ENCODE measurements at regions not wholly inside any gene's neighbourhood (a gene's known extent, or its start where the extent isn't known, plus 50 kb on each side); places are given as distances from the start of the nearest gene placed in this dataset.

- no peak for TF ChIP-seq GABPA (IDR thresholded peaks at IDR 0.05 in 1 of 2, conservative IDR thresholded peaks at IDR 0.05 in 1 of 2)
- TF ChIP-seq RXRA (IDR thresholded peaks at IDR 0.05), result no peak
- no peak for TF ChIP-seq HNF4G (IDR thresholded peaks at IDR 0.05)
Measured at GRCh38 chr9:116005205-116005604, 148.4 kb upstream of the PAPPA start (continued).

- no peak overlapping the region for H3K9ac ChIP-seq (ENCODE audit: low read depth in 1 of 2, low read length in 2 of 2)
- H3K27ac ChIP-seq (ENCODE audit: low read depth in 1 of 2, low read length in 2 of 2), result no peak overlapping the region
- 78% methylated on average over 2 of the region's 2 CpGs for WGBS
- no peak for TF ChIP-seq TAF1 (conservative IDR thresholded peaks at IDR 0.05)
- no peak for TF ChIP-seq RXRA (IDR thresholded peaks at IDR 0.05)
- TF ChIP-seq NR2F2 (IDR thresholded peaks at IDR 0.05), result no peak
- no peak for TF ChIP-seq ZBTB33 (IDR thresholded peaks at IDR 0.05)
- no peak for TF ChIP-seq RAD21 (IDR thresholded peaks at IDR 0.05)
- TF ChIP-seq ATF3 (IDR thresholded peaks at IDR 0.05), result no peak
- TF ChIP-seq SP1 (IDR thresholded peaks at IDR 0.05), result no peak
- TF ChIP-seq REST (IDR thresholded peaks at IDR 0.05), result no peak
- no peak for TF ChIP-seq MAX (IDR thresholded peaks at IDR 0.05)
- TF ChIP-seq FOXA2 (IDR thresholded peaks at IDR 0.05), result no peak
- no peak for TF ChIP-seq EGR1 (IDR thresholded peaks at IDR 0.05; ENCODE audit: low read depth in 2 of 2)
- no peak for TF ChIP-seq FOXA1 (IDR thresholded peaks at IDR 0.05)
- no peak for TF ChIP-seq HNF4G (IDR thresholded peaks at IDR 0.05)
- TF ChIP-seq YY1 (IDR thresholded peaks at IDR 0.05), result no peak
- TF ChIP-seq GABPA (IDR thresholded peaks at IDR 0.05 in 1 of 2, conservative IDR thresholded peaks at IDR 0.05 in 1 of 2), result no peak
- DNase-seq (ENCODE audit: low spot score), result no peak
- H3K27me3 ChIP-seq (ENCODE audit: control insufficient read depth in 4 of 4, insufficient read depth in 4 of 4, low read length in 3 of 4), result no peaks in the 10 kb centered on the region
- H3K4me3 ChIP-seq (ENCODE audit: low read depth in 1 of 3, low read length in 3 of 3), result no peak overlapping the region
- no peaks in the 10 kb centered on the region for H3K4me1 ChIP-seq (ENCODE audit: control insufficient read depth in 4 of 4, insufficient read depth in 4 of 4, low read length in 3 of 4)
- H3K9me3 ChIP-seq (ENCODE audit: control insufficient read depth in 4 of 4, low read length in 3 of 4), result peaks cover 0 to 3% (median 0%) of the 10 kb centered on the region in 4 donors
- no peaks in the 10 kb centered on the region for H3K36me3 ChIP-seq (ENCODE audit: control insufficient read depth in 4 of 4, insufficient read depth in 3 of 4, low read depth in 1 of 4, low read length in 3 of 4)
Measured at GRCh38 chr9:116007824-116008223, 145.8 kb upstream of the PAPPA start.

- 78% methylated on average over 5 of the region's 5 CpGs for WGBS
- Histone ChIP-seq H3K4me3 (ENCODE audit: low read depth in 1 of 3, low read length in 3 of 3) (no peak overlapping the region), H3K36me3 (ENCODE audit: control insufficient read depth in 4 of 4, insufficient read depth in 3 of 4, low read depth in 1 of 4, low read length in 3 of 4) (no peaks in the 10 kb centered on the region), H3K27ac (ENCODE audit: low read depth in 1 of 2, low read length in 2 of 2) (no peak overlapping the region), H3K4me1 (ENCODE audit: control insufficient read depth in 4 of 4, insufficient read depth in 4 of 4, low read length in 3 of 4) (no peaks in the 10 kb centered on the region), H3K9ac (ENCODE audit: low read depth in 1 of 2, low read length in 2 of 2) (no peak overlapping the region), H3K9me3 (ENCODE audit: control insufficient read depth in 4 of 4, low read length in 3 of 4) (peaks cover 0 to 3% (median 0%) of the 10 kb centered on the region in 4 donors), H3K27me3 (ENCODE audit: control insufficient read depth in 4 of 4, insufficient read depth in 4 of 4, low read length in 3 of 4) (no peaks in the 10 kb centered on the region)
- no peak for DNase-seq (ENCODE audit: low spot score)
- no peak for TF ChIP-seq FOXA1 (IDR thresholded peaks at IDR 0.05)
- TF ChIP-seq ZBTB33 (IDR thresholded peaks at IDR 0.05), result no peak
- no peak for TF ChIP-seq RXRA (IDR thresholded peaks at IDR 0.05)
- TF ChIP-seq YY1 (IDR thresholded peaks at IDR 0.05), result no peak
- no peak for TF ChIP-seq JUND (IDR thresholded peaks at IDR 0.05)
- TF ChIP-seq EGR1 (IDR thresholded peaks at IDR 0.05; ENCODE audit: low read depth in 2 of 2), result no peak
- no peak for TF ChIP-seq CTCF (IDR thresholded peaks at IDR 0.05; ENCODE audit: low read depth, low read length, missing input control)
- no peak for TF ChIP-seq SP1 (IDR thresholded peaks at IDR 0.05)
- TF ChIP-seq HNF4A (conservative IDR thresholded peaks at IDR 0.05), result no peak
- TF ChIP-seq NR2F2 (IDR thresholded peaks at IDR 0.05), result no peak
- TF ChIP-seq MAX (IDR thresholded peaks at IDR 0.05), result no peak
- no peak for TF ChIP-seq FOXA2 (IDR thresholded peaks at IDR 0.05)
Measured at GRCh38 chr9:116008278-116008677, 145.3 kb upstream of the PAPPA start.

Data from liver (tissue), 8 donors.